Gastrocnemius medialis (tissue), 4 donors: ENCODE measurements at regions not wholly inside any gene's neighbourhood (a gene's known extent, or its start where the extent isn't known, plus 50 kb on each side); places are given as distances from the start of the nearest gene placed in this dataset.

Experiments used
- ATAC-seq, 2 donors: fragments of 150-250 bp; one replicate each; pipeline ENCODE4 v1.9.1; 2016
- DNase-seq, 2 donors: peaks; one replicate each; pipeline ENCODE4 v3.0.0-alpha.2; 2019
- H3K27ac ChIP-seq, 4 donors: fragments of 200-600 bp; sonication (generic); 1 replicate in 1 of 4; 2 replicates in 3 of 4; pipeline ENCODE4 v1.5.1; 2016 to 2018; ENCODE audit warnings: mild to moderate bottlenecking in 2 of 4, moderate library complexity in 1 of 4
- H3K27me3 ChIP-seq, 3 donors: fragments of 200-600 bp; sonication (generic) in 2 of 3; 1 replicate in 1 of 3; 2 replicates in 2 of 3; pipeline versions ENCODE4 v1.5.1 to v1.6.0; 2016 to 2019; ENCODE audit warnings: mild to moderate bottlenecking in 1 of 3, moderate library complexity in 1 of 3
- H3K36me3 ChIP-seq, 2 donors: fragments of 200-600 bp; sonication (generic) in 1 of 2; one replicate each; pipeline ENCODE4 v1.5.1; 2017 to 2018
- H3K4me1 ChIP-seq, 2 donors: fragments of 200-600 bp; sonication (generic) in 1 of 2; one replicate each; pipeline ENCODE4 v1.5.1; 2016 to 2017; ENCODE audit warnings: mild to moderate bottlenecking in 2 of 2
- H3K4me3 ChIP-seq, 4 donors: fragments of 200-600 bp; sonication (generic) in 3 of 4; 1 replicate in 1 of 4; 2 replicates in 3 of 4; pipeline ENCODE4 v1.5.1; 2016 to 2019; ENCODE audit warnings: mild to moderate bottlenecking in 2 of 4
- H3K9me3 ChIP-seq, 3 donors: fragments of 200-600 bp; sonication (generic) in 2 of 3; 1 replicate in 1 of 3; 2 replicates in 2 of 3; pipeline ENCODE4 v1.5.1; 2016 to 2019
- CTCF ChIP-seq, 5 experiments: fragments of 450-650 bp in 3 of 5; fragments of 200-600 bp in 2 of 5; sonication (generic) in 2 of 5; IDR thresholded peaks in 4 of 5; conservative IDR thresholded peaks in 1 of 5; 1 replicate in 4 of 5; 2 replicates in 1 of 5; pipeline ENCODE4 v1.5.1; 2016 to 2019; ENCODE audit warnings: antibody characterized with exemption in 5 of 5, mild to moderate bottlenecking in 3 of 5, moderate library complexity in 3 of 5
- POLR2A ChIP-seq, 2 donors: fragments of 450-650 bp; IDR thresholded peaks; one replicate each; pipeline ENCODE4 v1.6.1; 2017; ENCODE audit warnings: antibody characterized with exemption in 2 of 2, mild to moderate bottlenecking in 2 of 2, moderate library complexity in 2 of 2
- in situ Hi-C, 4 donors: fragments of 200-750 bp; cut with MboI; loops; one replicate each; pipeline versions ENCODE4 v1.15.0 to v1.8.0; 2017; ENCODE audit warnings: low sequenced_read_pairs in 4 of 4
- intact Hi-C: fragments of 100-400 bp; cut with DNase I; formaldehyde crosslinking; loops from one replicate; pipeline ENCODE4 v1.15.1; 2023; ENCODE audit warnings: low total_unique reads

GRCh38 chr20:8974009-8974708, 94.7 kb upstream of the PLCB4 start:
- H3K36me3 ChIP-seq = no peaks in the 10 kb centered on the region
- no peaks in the 10 kb centered on the region for H3K9me3 ChIP-seq
- ATAC-seq (no peak), DNase-seq (no peak)
- H3K4me1 ChIP-seq = peaks cover 0 to 3% of the 10 kb centered on the region in 2 donors
- intact Hi-C loops = no loop called here
- H3K27me3 ChIP-seq = no peaks in the 10 kb centered on the region
- no peak overlapping the region for H3K4me3 ChIP-seq
- TF ChIP-seq POLR2A (IDR thresholded peaks at IDR 0.05) (no peak), CTCF (IDR thresholded peaks at IDR 0.05 in 4 of 5, conservative IDR thresholded peaks at IDR 0.05 in 1 of 5) (no peak)
- no peak overlapping the region for H3K27ac ChIP-seq
- in situ Hi-C loops = no loop called here

DNA sequence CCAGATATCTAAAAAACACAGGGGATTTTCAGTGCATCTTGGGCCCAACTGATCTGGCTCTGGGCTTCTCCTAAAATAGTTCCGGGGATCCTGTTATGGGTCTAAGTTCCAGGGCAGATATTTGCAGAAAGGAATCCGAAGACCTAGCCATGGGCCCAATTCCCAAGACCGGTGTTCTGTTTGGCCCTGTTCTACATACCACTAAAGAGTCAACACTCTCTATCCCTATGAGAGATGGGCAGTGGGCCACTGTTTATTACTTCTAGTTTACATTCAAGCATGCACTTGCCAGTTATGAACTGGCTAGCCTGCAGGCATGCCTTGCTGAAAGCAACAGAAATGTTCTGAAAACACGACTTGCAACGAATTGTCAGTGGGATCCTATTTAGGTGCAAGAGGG, 87.4 kb upstream of the PLCB4 start:
- H3K9me3 ChIP-seq = no peaks in the 10 kb centered on the region
- ATAC-seq = no peak
- H3K27ac ChIP-seq = no peak overlapping the region
- TF ChIP-seq CTCF (IDR thresholded peaks at IDR 0.05 in 4 of 5, conservative IDR thresholded peaks at IDR 0.05 in 1 of 5) = no peak
- TF ChIP-seq POLR2A (IDR thresholded peaks at IDR 0.05) = no peak
- in situ Hi-C loops (no loop called here), intact Hi-C loops (no loop called here)
- H3K27me3 ChIP-seq = no peaks in the 10 kb centered on the region
- no peak for DNase-seq
- no peak overlapping the region for H3K4me3 ChIP-seq
- no peaks in the 10 kb centered on the region for H3K36me3 ChIP-seq
- H3K4me1 ChIP-seq = peaks cover 0 to 13% of the 10 kb centered on the region in 2 donors

DNA sequence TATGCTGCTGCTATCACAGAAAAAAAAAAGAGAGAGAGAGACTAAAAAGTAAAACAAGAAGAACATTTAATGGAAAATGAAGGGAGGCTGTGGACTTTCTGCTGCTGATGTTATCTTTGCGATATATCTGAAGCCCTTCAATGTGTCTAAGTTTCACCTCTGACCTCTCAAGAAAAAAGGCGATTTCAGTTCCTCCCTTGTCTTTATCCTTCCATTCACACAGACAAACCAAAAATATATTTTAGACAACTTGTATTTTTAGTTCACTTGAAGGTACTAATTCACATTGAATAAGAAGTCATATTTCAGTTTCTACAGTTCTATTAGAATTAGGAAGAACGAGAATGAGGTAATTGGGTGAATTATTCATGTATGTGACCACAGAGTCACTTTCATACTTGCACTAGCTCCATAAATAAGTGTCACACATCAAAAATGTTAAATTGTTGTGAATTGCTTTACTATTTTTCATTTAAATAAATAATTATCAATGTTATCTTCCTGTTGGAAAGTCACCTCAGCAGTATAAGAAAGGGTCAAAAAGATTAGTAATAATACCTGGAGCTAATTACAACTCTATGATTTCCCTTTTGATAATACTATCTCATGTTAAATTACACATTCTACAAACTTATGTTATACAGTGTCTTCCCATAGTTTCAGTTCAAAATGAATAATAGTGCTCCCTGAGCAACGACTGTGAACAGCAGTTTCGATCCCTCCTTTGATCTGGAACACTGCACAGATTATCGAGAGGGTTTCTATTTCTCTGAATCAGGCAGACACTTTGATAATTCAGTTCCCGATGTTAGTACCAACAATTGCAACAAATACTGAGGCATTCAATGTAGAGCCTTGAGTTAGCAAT, 85.2 kb upstream of the PLCB4 start:
- Histone ChIP-seq H3K27me3 (no peaks in the 10 kb centered on the region), H3K9me3 (no peaks in the 10 kb centered on the region), H3K4me3 (no peak overlapping the region), H3K36me3 (no peaks in the 10 kb centered on the region), H3K4me1 (peaks cover 0 to 13% of the 10 kb centered on the region in 2 donors), H3K27ac (no peak overlapping the region)
- ATAC-seq = no peak
- in situ Hi-C loops (no loop called here), intact Hi-C loops (no loop called here)
- TF ChIP-seq POLR2A (IDR thresholded peaks at IDR 0.05) = no peak
- no peak for TF ChIP-seq CTCF (IDR thresholded peaks at IDR 0.05 in 4 of 5, conservative IDR thresholded peaks at IDR 0.05 in 1 of 5)
- DNase-seq = no peak

DNA sequence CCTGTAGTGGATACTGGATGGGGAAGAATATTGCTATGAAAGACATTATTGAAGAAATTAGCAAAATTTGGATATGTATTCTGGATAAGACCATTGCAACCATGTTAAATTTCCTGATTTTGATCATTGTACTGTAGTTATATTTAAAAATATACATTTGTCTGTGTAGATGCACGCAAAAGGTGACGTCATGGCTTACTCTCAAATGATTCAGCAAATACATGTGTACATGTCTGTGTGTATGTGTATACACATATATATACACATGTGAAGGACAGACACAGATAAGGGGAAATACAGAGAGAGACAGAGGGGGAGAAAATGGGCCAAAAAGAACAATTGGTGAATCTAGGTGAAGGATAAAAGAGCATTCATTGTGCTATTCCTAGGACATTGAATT, 82.3 kb upstream of the PLCB4 start:
- no peak overlapping the region for H3K4me3 ChIP-seq
- in situ Hi-C loops = no loop called here
- H3K4me1 ChIP-seq = peaks cover 0 to 8% of the 10 kb centered on the region in 2 donors
- no peaks in the 10 kb centered on the region for H3K27me3 ChIP-seq
- DNase-seq (no peak), ATAC-seq (no peak)
- H3K9me3 ChIP-seq = no peaks in the 10 kb centered on the region
- TF ChIP-seq POLR2A (IDR thresholded peaks at IDR 0.05) (no peak), CTCF (IDR thresholded peaks at IDR 0.05 in 4 of 5, conservative IDR thresholded peaks at IDR 0.05 in 1 of 5) (no peak)
- H3K36me3 ChIP-seq = no peaks in the 10 kb centered on the region
- no peak overlapping the region for H3K27ac ChIP-seq
- intact Hi-C loops = no loop called here
